ENCODE measurements at regions not wholly inside any gene's neighbourhood (a gene's known extent, or its start where the extent isn't known, plus 50 kb on each side); places are given as distances from the start of the nearest gene placed in this dataset.
"Not testable (repeated sequence)": the region's sequence is repeated elsewhere in the genome, so short reads cannot be mapped to it uniquely, and the experiment has no call there.

GRCh38 chr5:106985174-106985573 lies 685.6 kb downstream of the EFNA5 start:
- H3K27ac ChIP-seq, result no peak overlapping the region
- no peak for TF ChIP-seq CTCF (conservative IDR thresholded peaks at IDR 0.05)

GRCh38 chr5:106979178-106979577 lies 691.6 kb downstream of the EFNA5 start:
- H3K27ac ChIP-seq, result not testable (repeated sequence)

GRCh38 chr5:106978582-106979165 lies 692.1 kb downstream of the EFNA5 start:
- H3K27ac ChIP-seq, result not testable (repeated sequence)

- TF ChIP-seq CTCF (conservative IDR thresholded peaks at IDR 0.05), result no peak
- H3K27ac ChIP-seq, result no peak overlapping the region
Measured at GRCh38 chr5:106976363-106976762, 694.4 kb downstream of the EFNA5 start.

- no peak for TF ChIP-seq CTCF (conservative IDR thresholded peaks at IDR 0.05)
- H3K27ac ChIP-seq, result no peak overlapping the region
Measured at GRCh38 chr5:106974272-106974671, 696.5 kb downstream of the EFNA5 start.

- no peak overlapping the region for H3K27ac ChIP-seq
- no peak for TF ChIP-seq CTCF (conservative IDR thresholded peaks at IDR 0.05)
Measured at GRCh38 chr5:106966686-106967315, 703.9 kb downstream of the EFNA5 start.

- TF ChIP-seq CTCF (conservative IDR thresholded peaks at IDR 0.05), result no peak
- no peak overlapping the region for H3K27ac ChIP-seq
Measured at GRCh38 chr5:106964132-106964531, 706.6 kb downstream of the EFNA5 start.

GRCh38 chr5:106963630-106964029 lies 707.1 kb downstream of the EFNA5 start:
- no peak overlapping the region for H3K27ac ChIP-seq
- no peak for TF ChIP-seq CTCF (conservative IDR thresholded peaks at IDR 0.05)

Data from VCaP (cell line).